Non-pigmented ciliary epithelial cell (primary cell): ENCODE measurements at regions not wholly inside any gene's neighbourhood (a gene's known extent, or its start where the extent isn't known, plus 50 kb on each side); places are given as distances from the start of the nearest gene placed in this dataset.
"Not testable (repeated sequence)": the region's sequence is repeated elsewhere in the genome, so short reads cannot be mapped to it uniquely, and the experiment has no call there.

Experiments
- DNase-seq: peaks from one replicate; pipeline ENCODE4 v3.0.0-alpha.2; 2010; ENCODE audit warnings: low read depth

DNA sequence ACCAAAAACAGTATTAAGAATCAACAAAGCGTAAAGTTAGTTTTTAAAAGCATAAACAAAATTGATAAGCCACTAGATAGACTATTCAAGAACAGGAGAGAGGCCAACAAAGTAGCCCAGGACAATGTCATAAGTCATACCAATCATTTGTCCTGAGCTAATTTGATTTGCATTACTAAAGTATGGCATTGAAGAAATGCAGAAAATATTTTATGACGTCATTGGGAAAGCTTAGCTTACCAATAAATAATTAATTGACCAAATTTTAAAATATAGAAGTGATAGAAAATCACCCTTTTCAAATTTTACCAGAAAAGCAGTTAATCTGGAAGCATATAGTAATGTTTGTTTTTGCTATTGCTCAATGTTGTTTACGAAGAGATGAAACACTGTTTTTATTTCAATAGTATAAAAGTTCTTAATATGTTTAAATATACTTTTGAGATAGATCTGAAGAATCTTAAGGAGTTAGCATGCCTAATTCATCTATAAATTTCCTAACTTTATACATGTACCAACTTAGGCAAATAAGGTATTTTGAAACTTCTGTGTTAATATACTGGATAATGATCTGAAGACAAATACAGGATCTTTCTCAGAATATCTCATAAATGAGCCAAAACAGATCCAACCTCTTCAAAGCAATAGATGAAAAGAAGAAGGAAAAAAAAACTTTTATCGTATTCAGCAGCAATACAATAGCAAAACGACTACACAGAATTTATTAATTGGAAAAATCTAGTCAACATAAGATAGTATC, 1118.5 kb downstream of the SLC16A7 start:
- DNase-seq: no peak

DNA sequence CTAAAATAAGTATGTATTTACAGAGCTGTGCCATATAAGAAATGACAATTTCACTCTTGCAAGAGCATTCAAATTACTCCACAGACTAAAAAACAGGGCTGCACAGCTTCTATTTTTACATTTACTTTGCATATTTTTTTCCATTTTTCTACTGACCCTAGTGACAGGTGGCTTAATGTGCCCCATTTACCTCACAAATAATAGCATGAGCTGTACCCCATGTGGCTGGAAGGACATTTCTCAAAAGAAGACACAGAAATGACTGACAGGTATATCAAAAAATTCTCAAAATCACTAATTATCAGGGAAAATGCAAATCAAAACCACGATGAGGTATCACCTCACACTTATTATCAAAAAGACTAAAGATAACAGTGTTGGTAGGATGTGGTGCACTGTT, 1128.6 kb downstream of the SLC16A7 start:
- DNase-seq: no peak

DNA sequence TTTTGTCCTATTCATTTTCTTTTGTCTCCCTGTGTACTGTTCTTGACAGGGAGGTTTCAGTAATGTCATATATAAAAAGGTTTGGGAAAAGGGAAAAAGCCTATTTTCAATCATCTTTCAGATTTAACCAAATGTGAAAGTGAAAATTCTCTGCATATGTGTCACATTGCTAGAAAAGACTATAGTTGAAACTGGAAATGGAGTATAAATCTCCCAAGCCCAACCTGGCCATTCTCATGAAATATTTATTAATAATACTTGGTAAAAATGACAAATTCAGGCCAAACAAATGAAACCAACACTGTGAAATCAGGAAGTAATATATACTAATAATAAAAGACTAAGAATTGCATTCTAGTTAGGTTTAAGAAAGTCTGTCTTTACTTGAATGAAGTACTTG, 1129.2 kb downstream of the SLC16A7 start:
- no peak for DNase-seq

DNA sequence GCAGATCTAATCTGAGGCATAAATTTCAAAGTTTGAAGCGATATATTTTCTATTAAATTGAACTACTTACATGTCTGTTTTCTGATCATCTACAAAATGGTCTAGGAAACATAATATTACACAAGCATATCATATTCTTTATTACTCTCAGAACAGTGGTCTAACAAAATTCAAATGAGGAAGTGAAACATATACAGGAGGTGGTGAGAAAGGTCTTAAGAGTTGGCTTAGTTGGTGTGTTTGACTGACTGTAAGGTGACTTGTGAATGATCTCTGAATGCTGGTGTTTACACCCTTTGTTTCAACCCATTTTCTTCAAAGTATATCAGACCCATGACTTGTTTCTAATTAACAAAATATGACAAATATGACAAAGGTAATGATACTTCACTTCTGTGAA, 1156.8 kb downstream of the SLC16A7 start:
- no peak for DNase-seq

DNA sequence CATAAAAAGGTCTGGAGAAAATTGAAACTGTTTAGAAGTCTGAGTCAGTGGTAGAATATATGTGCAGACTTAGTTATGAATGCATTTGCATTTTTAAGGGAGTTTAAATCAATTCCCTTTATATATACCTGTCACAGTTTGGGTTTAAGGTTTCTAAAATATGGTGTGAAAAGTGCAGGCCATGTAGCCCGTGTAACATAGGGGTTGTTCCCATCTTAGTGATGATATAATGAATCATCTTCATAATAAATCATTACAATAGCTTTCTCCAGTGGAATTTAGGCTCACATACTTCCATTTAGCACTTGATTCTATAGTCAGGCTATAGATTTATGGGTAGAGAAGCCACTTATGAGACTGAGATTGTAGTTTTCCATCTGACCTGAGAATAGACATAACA, 1162.4 kb downstream of the SLC16A7 start:
- no peak for DNase-seq

DNA sequence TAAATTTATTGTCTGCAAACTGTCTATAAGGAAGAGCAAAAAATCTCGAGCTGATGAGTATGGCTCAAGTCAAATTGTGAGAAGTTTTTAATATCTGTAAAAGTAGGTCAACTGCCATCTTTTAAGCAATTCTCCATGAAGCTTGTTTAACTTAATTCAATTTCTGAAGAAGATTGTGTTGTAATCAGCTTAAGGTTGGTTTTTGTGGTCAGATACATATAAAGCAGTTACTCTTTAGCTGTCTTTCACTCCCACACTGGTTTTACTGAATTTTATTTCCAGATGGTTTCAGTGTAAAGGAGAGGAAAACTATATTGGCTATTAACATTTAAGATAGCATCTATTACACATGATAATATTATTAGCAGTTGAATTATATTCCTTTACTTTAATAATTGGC, 1165.1 kb downstream of the SLC16A7 start:
- no peak for DNase-seq

DNA sequence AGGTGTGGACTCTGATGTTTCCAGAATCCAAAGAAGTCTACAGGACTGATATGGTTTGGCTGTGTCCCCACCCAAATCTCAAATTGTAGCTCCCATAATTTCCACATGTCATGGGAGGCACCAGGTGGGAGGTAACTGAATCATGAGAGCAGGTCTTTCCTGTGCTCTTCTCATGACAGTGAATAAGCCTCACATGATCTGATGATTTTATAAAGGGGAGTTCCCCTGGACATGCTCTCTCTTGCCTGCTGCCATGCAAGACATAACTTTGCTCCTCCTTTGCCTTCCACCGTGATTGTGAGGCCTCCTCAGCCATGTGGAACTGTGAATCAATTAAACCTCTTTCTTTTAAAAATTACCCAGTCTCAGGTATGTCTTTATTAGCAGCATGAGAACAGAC, 1205.3 kb downstream of the SLC16A7 start:
- not testable (repeated sequence) for DNase-seq

DNA sequence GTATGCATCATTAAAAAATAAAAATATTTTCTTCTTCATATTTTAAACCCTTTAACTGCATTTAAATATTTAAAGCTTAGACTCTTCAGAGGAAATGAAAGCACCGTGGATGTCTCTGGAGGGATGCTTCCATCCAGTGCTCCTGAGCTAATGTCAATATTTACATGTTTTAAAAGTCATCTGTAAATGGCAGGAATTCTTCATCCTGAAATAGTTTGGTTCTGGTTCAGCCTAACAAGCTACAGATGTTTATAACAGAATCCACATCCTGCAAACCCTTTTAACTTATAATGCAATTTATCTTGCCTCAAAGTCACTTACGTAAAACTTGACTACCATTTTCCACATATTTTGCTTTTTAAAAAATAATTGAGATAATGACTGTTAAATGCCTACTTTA, 1207.3 kb downstream of the SLC16A7 start:
- DNase-seq: no peak

DNA sequence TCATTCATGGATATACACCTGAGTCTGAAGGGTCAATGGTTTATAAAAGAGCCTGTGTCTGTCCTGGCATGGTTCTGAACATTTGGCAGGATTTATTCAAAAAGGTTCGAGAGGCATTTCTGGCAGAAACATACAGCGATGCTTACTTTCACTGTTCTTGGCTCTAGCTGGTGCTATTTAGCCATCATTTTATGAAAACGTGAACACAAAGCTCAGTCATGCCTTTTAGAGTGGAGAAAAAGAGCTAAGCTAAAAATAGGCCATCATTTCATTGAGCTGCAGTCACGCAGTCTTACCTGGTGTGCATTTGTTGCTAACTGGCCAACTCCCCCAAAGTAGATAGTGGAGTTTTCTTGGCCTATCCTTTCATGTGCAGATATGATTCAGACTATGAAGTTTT, 1209.5 kb downstream of the SLC16A7 start:
- no peak for DNase-seq

DNA sequence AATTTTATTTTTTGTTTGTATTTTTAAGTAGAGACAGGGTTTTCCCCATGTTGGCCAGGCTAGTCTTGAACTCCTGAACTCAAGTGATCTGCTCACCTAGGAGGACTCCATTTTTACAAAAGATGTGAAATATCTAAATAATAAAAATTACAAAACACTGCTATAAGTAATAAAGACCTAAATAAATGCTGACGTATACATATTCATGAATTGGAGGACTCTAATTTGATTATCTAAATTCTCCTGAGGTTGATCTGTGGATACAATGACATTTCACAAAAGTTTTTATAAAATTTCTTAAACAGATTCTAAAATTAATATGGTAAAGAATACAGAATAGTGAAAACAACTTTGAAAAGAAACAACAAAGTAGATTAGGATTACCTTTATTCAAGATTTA, 1224.0 kb downstream of the SLC16A7 start:
- no peak for DNase-seq

DNA sequence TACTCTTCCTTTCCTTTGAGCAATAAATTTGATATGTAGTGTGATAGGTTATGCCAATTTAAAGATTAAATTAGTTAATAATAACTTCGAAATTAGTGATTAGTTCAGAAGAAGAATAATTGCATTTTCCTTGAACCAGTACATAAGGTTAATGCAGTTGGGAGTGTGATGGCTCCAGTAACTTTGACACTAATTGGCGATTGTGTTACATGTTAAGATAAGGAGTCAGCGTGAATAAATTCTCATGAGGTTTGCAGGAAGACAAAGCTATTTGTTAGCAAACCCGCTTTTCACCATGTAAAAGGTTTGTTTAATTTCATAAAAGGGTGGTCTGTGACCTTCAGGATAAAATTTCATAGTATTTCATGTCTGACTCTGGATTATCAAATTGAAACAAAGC, 1226.8 kb downstream of the SLC16A7 start:
- no peak for DNase-seq

DNA sequence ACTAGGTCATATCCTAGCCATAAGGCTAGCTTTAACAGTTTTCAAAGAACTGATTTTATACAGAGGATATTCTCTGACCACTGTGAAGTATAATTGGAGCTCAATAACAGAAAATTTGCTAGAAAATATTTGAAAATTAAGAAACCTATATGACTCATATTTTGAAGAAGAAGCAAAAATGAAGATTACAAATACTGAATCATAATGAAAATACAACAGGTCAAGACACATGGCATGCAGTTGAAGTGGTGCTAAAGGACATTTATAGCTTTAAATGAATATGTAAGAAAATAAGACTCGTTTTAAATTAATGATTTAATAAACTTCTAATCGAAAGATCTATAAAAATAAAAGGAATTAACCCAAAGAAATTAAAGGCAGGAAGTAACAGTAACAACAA, 1234.6 kb downstream of the SLC16A7 start:
- no peak for DNase-seq

DNA sequence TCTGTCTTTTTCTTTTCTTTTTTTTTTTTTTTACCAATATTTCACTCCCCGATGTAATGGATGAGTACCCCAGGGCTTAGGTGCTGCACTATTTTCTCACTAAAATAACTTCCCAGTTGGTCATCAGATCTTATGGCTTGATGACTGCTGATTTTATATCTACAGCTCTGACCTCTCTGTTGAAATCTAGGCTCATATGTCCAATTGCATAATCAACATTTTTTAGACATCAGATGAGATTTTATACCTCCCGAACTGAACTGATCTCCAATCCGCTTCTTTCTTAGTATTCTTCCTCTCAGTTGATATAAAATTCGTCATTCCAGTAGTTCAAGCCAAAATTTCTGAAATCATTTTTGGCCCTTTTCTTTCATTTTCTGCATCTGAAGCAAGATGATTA, 1236.5 kb downstream of the SLC16A7 start:
- no peak for DNase-seq

DNA sequence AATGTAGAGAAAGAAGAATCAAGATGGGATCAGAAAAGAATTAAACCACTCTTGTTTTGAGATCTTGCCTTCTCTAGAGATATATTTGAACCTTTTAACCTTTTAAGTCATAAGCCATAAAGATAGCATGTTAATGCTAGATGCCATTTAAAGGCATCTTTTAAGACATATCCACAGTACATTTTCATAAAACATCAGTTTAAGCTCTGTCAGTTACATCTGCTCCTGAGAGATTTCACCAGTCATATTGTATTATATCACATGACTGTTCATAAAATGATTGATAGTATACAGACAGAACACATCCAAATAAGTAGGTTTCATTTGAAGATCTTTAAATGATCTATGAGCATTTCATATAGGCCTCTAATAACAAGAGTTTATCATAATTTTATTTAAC, 1238.5 kb downstream of the SLC16A7 start:
- DNase-seq: no peak

DNA sequence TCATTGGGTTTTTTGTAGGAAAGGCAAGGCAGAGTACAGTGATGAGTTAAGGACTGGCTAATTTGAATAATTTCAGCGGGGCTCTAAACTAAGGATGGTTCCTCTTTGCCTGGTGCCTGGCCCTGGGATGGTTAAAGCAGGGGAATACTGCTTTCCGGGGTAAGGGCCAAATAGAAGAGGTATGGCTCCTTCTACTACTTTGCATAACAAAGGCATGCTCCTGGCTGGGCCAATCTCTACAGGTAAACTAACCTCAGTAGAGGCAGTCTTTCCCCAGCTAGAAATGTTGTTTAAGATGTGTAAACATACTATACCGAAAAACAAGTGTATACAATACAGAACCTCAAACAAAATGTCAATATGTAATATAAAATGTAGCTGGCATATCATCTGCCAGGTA, 1239.0 kb downstream of the SLC16A7 start:
- no peak for DNase-seq

DNA sequence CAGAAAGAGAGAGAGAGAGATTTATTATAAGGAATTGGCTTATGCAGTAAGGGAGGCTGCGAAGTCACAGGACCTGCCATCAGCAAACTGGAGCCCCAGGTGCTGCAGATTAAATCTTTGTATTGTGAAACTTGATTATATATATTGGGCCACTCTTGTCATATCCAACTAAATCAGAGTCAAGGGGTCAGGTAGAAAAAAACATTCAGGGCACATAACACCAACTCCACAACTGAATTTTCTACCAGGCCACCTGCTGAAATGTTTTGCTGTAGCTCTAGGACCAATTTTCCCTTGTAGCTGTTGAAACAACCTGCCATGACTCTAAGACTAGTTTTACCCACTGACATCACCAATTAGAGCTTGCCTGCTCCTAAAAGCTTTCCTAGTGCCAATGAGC, 1240.8 kb downstream of the SLC16A7 start:
- DNase-seq: no peak

DNA sequence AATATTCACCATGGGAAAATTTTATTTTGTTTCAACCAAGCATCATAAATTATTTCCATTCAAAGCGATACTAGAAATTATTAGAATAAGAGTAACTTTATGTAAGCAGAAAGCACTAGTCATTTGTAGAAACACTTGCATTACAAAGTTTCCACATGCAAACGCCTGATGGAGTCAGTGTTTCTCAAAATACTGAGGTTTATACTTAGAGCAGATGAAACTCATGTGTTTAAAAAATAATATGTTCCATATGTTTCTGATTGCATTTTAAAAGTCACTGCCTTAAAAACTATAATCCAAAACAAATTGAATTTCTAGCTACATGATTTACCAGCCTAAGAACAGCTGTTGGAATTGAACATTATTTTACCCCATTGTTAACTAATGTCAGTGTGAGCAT, 1246.4 kb downstream of the SLC16A7 start:
- DNase-seq: no peak

DNA sequence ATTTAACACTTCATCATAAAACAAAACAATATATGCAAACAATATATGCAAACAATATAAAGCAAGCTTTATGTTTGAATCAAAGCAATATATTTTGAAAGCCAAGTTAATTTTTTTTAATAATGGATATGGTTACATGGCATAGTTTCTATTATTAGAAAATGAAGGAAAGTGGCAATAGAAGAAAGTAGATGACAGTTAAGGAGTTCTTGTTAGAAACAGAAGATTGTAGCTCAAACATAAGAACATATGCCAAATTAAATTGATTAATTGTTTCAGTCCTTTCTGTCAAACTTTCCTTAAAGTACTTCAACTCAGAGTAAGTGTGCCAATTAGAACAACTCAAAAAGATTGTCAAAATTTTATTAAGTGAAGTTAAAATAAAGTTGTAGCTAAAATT, 1248.3 kb downstream of the SLC16A7 start:
- no peak for DNase-seq

DNA sequence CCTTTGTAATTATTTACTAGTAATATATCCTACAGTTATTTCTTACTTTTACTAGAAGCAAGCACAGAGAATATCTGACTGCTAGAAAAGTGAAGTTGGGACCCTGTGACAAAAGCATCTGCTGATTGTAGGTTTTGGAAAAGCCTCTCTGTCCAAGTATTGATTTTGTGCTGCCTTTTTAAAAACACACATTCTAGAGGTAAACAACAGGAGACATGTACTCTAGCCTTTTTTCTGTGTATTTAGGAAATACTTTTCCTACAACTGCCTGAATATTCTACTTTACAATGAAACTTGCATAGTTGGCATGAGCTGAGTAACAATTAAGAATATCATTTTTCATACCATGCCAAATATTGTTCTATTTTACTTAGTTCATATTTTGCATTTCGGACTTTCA, 1249.0 kb downstream of the SLC16A7 start:
- DNase-seq: no peak

DNA sequence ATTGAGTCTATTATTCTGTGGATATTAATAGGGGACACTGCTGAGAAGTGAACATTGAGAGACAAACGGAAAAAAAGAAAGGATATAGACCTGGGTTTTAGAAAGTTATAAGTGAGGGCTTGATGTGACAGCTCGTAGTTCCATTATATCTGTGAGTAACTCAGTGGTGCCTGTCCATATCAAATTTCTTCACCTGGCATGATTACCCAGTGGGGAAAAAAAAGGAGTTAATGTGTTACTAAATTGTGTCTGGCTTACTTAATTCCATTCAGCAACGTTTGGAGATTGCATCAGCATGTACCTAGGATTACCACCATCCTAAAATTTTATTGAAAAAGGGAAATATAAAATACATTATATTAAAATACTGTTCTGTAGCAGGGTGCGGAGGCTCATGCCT, 1249.9 kb downstream of the SLC16A7 start:
- no peak for DNase-seq

DNA sequence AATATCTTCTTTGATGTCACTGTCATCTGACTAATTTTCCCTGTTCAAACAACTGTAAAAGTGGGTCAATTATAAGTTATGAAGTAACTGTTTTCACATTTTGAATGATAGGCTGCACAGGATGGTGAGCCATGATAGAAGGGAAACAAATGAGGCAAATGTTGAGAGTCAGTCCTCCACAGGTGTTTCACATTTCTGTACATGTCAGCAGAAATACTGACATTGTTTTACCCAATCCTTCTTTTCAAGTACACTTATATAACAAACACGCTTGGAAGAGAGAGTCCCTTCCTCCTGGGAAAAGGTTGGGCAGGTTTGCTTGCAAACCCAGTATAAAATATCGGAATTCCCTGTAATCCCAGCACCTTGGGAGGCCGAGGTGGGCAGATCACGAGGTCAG, 1251.5 kb downstream of the SLC16A7 start:
- DNase-seq: no peak

DNA sequence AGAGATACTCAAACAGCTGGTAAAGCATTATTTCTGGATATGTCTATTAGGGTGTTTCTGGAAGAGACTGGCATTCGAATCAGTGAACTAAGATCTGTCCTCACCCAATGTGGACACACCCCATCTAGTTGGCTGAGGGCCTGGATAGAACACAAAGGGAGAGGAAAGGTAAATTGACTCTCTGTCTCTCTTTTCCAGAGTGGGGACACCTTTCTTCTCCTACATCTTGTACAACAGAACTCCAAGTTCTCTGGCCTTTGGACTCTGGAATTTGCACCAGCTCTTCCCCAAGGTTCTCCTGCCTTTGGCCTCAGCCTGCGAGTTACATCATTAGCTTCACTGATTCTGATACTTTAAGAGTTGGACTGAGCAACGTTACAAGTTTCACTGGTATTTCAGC, 1253.9 kb downstream of the SLC16A7 start:
- no peak for DNase-seq

DNA sequence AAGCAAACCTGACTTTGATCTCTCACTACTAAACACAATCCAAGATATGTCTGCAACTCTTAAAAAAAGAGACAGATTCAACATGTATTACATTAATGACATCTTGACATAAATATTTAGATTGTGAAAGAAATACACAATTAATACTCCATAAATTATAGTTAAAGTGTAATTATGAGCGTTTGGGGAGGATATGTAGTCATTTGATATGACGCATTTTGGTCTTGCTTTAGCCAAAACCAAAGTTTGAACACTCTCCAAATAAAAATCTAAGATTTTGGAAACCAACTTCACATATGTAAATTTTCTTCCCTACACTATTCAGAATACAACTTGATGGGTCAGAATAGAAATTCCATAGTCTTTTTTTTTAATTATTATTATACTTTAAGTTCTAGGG, 1257.6 kb downstream of the SLC16A7 start:
- no peak for DNase-seq

DNA sequence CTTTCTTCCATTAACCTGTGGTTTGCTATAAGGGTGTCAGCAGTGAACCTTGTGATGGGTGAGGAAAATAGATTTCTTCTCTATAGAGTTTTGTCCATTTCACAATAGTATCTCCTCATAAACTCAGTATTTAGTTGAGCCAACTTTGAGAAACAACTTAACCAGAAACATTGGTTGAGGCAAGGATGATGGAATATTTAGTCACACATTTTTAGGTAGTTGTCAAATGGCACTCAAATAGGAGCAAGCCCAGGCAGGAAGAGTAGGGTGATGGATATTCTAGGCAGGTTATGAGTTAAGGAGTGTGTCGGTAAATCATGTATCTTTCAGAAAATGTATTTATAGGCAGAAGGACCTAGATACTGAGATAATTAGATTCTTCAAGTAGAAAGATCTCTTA, 1267.6 kb downstream of the SLC16A7 start:
- no peak for DNase-seq

DNA sequence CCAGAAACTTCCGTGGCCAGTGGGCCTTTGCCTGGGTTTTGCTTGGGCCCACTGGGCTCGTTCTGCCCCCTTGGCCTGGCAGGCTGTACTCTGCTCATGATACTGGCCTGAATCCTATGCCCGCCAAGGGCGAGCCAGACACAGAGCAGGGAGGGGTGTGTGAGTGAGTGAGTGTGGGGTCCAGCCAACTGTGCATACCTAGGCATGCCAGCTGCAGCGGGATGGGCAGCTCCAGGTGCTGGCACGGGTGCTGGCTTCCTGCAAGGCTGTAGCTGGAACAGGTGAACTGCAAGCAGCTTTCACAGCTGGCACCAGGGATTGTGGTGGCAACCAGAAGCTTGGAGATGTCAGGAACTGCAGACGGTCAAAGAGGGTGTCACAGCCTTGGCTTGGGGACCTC, 1276.4 kb downstream of the SLC16A7 start:
- DNase-seq: no peak
